OCI-LY7 (cell line): ENCODE measurements at regions not wholly inside any gene's neighbourhood (a gene's known extent, or its start where the extent isn't known, plus 50 kb on each side); places are given as distances from the start of the nearest gene placed in this dataset.

Experiments
- CTCF ChIP-seq: fragments of 200-600 bp; sonication (generic); conservative IDR thresholded peaks from 2 replicates; pipeline ENCODE4 v1.5.1; 2014; ENCODE audit warnings: mild to moderate bottlenecking, antibody characterized with exemption, low read length, moderate library complexity, mixed read lengths
- EZH2phosphoT487 ChIP-seq: fragments of 200-600 bp; sonication (generic); IDR thresholded peaks from 2 replicates; pipeline ENCODE4 v1.6.1; 2018; ENCODE audit warnings: low read depth, borderline replicate concordance, mild to moderate bottlenecking, mixed run types, antibody characterized with exemption, low read length, moderate library complexity, mixed read lengths

DNA sequence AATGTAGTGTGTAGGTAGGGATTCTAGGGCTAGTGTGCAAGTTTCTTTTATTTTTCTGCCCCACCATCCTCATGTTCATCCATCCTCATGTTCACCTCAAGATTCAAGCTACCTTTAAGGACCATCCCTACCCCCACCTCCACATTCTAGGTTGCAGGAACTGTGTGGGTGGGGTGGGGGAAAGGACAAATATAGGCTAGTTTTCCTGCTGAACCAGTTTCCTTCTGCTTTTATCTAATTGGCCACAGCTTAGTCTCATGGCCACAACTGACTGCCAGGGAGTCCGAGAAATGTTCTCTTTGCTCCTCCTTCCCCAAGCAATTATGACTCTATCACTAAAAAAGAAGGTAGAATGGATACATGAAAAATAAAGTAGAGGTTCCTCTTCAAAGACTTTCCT is 179.0 kb upstream of the LARGE1 start:
- TF ChIP-seq CTCF (no peak), EZH2phosphoT487 (no peak)
